Liver (tissue), 8 donors: ENCODE measurements at regions not wholly inside any gene's neighbourhood (a gene's known extent, or its start where the extent isn't known, plus 50 kb on each side); places are given as distances from the start of the nearest gene placed in this dataset.
A peak's percentile ranks its signal among the peaks of the same experiment; 100 is the strongest.

Experiments used
- DNase-seq: peaks from one replicate; pipeline ENCODE4 v3.0.0-alpha.2; 2017; ENCODE audit warnings: low spot score
- H3K27ac ChIP-seq, 2 donors: one replicate each; pipeline ENCODE4 v1.7.0; 2013; ENCODE audit warnings: inconsistent platforms in 2 of 2, low read length in 2 of 2, control low read depth in 1 of 2, low read depth in 1 of 2, mild to moderate bottlenecking in 1 of 2
- H3K27me3 ChIP-seq, 4 donors: one replicate each; pipeline versions ENCODE4 v1.6.1 to v1.7.0; 2013; ENCODE audit warnings: low read length in 3 of 4, inconsistent platforms in 1 of 4, mild to moderate bottlenecking in 1 of 4, moderate library complexity in 1 of 4; ENCODE audit not compliant: control insufficient read depth in 4 of 4, insufficient read depth in 4 of 4
- H3K36me3 ChIP-seq, 4 donors: one replicate each; pipeline versions ENCODE4 v1.6.1 to v1.7.0; 2013; ENCODE audit warnings: low read length in 3 of 4, mild to moderate bottlenecking in 3 of 4, low read depth in 1 of 4, moderate library complexity in 1 of 4; ENCODE audit not compliant: control insufficient read depth in 4 of 4, insufficient read depth in 3 of 4
- H3K4me1 ChIP-seq, 4 donors: one replicate each; pipeline versions ENCODE4 v1.6.1 to v1.7.0; 2013; ENCODE audit warnings: low read length in 3 of 4, mild to moderate bottlenecking in 3 of 4, moderate library complexity in 1 of 4; ENCODE audit not compliant: control insufficient read depth in 4 of 4, insufficient read depth in 4 of 4
- H3K4me3 ChIP-seq, 3 donors: one replicate each; pipeline versions ENCODE4 v1.6.1 to v1.7.0; 2013; ENCODE audit warnings: low read length in 3 of 3, control low read depth in 1 of 3, low read depth in 1 of 3, mild to moderate bottlenecking in 1 of 3
- H3K9ac ChIP-seq, 2 donors: one replicate each; pipeline ENCODE4 v1.7.0; 2013; ENCODE audit warnings: low read length in 2 of 2, mild to moderate bottlenecking in 2 of 2, moderate library complexity in 2 of 2, control low read depth in 1 of 2, low read depth in 1 of 2
- H3K9me3 ChIP-seq, 4 donors: one replicate each; pipeline versions ENCODE4 v1.6.1 to v1.7.0; 2013; ENCODE audit warnings: low read length in 3 of 4; ENCODE audit not compliant: control insufficient read depth in 4 of 4
- CTCF ChIP-seq: fragments of 150-350 bp; IDR thresholded peaks from 2 replicates; pipeline ENCODE4 v1.5.1; 2017; ENCODE audit warnings: improper control_type of control experiment, low read depth, low read length; ENCODE audit not compliant: missing input control
- EGR1 ChIP-seq, 2 donors: IDR thresholded peaks; 2 replicates each; pipeline ENCODE4 v1.6.1; 2016 to 2018; ENCODE audit warnings: antibody characterized with exemption in 2 of 2, low read depth in 2 of 2
- FOXA1 ChIP-seq: IDR thresholded peaks from 2 replicates; pipeline ENCODE4 v1.6.1; 2016; ENCODE audit warnings: antibody characterized with exemption
- FOXA2 ChIP-seq: IDR thresholded peaks from 2 replicates; pipeline ENCODE4 v1.6.1; 2016; ENCODE audit warnings: antibody characterized with exemption
- GABPA ChIP-seq, 2 donors: IDR thresholded peaks in 1 of 2; conservative IDR thresholded peaks in 1 of 2; 2 replicates each; pipeline ENCODE4 v1.6.1; 2016; ENCODE audit warnings: antibody characterized with exemption in 2 of 2, mild to moderate bottlenecking in 1 of 2, moderate library complexity in 1 of 2
- HNF4A ChIP-seq, 2 donors: conservative IDR thresholded peaks; 2 replicates each; pipeline ENCODE4 v1.6.1; 2016; ENCODE audit warnings: antibody characterized with exemption in 2 of 2, mild to moderate bottlenecking in 2 of 2
- HNF4G ChIP-seq: IDR thresholded peaks from 2 replicates; pipeline ENCODE4 v1.6.1; 2016; ENCODE audit warnings: antibody characterized with exemption
- JUND ChIP-seq, 2 donors: IDR thresholded peaks; 2 replicates each; pipeline ENCODE4 v1.6.1; 2016; ENCODE audit warnings: antibody characterized with exemption in 2 of 2
- NR2F2 ChIP-seq: IDR thresholded peaks from 2 replicates; pipeline ENCODE4 v1.6.1; 2016; ENCODE audit warnings: antibody characterized with exemption
- RAD21 ChIP-seq, 2 donors: IDR thresholded peaks; 2 replicates each; pipeline ENCODE4 v1.6.1; 2016; ENCODE audit warnings: antibody characterized with exemption in 2 of 2, mild to moderate bottlenecking in 2 of 2
- RXRA ChIP-seq, 2 donors: IDR thresholded peaks; 2 replicates each; pipeline ENCODE4 v1.6.1; 2017 to 2018; ENCODE audit warnings: antibody characterized with exemption in 2 of 2, mild to moderate bottlenecking in 1 of 2
- SP1 ChIP-seq: IDR thresholded peaks from 2 replicates; pipeline ENCODE4 v1.6.1; 2018; ENCODE audit warnings: antibody characterized with exemption, mild to moderate bottlenecking
- TAF1 ChIP-seq: conservative IDR thresholded peaks from 2 replicates; pipeline ENCODE4 v1.6.1; 2016; ENCODE audit warnings: antibody characterized with exemption, mild to moderate bottlenecking
- YY1 ChIP-seq: IDR thresholded peaks from 2 replicates; pipeline ENCODE4 v1.6.1; 2016; ENCODE audit warnings: antibody characterized with exemption, mild to moderate bottlenecking
- WGBS: extraction: QIAGEN DNeasy Blood & Tissue Kit; methylation state at CpG from one replicate; pipeline ENCODE4 v1.1.7; 2013; 5-methylcytosine and 5-hydroxymethylcytosine counted together
- TF ChIP-seq, protein P1 (sequence below): IDR thresholded peaks from 2 replicates; pipeline ENCODE4 v1.6.1; 2016; ENCODE audit warnings: antibody characterized with exemption
- TF ChIP-seq, protein P2 (sequence below): IDR thresholded peaks from 2 replicates; pipeline ENCODE4 v1.6.1; 2016; ENCODE audit warnings: antibody characterized with exemption
- TF ChIP-seq, protein P3 (sequence below): IDR thresholded peaks from 2 replicates; pipeline ENCODE4 v1.6.1; 2016; ENCODE audit warnings: antibody characterized with exemption, mild to moderate bottlenecking
- TF ChIP-seq, protein P4 (sequence below): IDR thresholded peaks from 2 replicates; pipeline ENCODE4 v1.6.1; 2016; ENCODE audit warnings: antibody characterized with exemption
- donor health status: healthy.
- donor health status: healthy.
- donor health status: healthy.
- donor health status: healthy.
- donor health status: healthy.

GRCh38 chr18:45282101-45282812 lies 333.0 kb upstream of the SLC14A2 start:
- DNase-seq: no peak
- Histone ChIP-seq H3K27me3 (no peaks in the 10 kb centered on the region), H3K4me1 (peaks cover 0 to under 1% (median under 1%) of the 10 kb centered on the region in 4 donors), H3K4me3 (no peak overlapping the region), H3K36me3 (no peaks in the 10 kb centered on the region), H3K9me3 (no peaks in the 10 kb centered on the region), H3K9ac (no peak overlapping the region), H3K27ac (no peak overlapping the region)
- 88% methylated on average over 5 of the region's 5 CpGs for WGBS
- TF ChIP-seq RAD21 (IDR thresholded peaks at IDR 0.05): peak in 1 of 2 donors; percentile 48
- TF ChIP-seq HNF4G: no peak

GRCh38 chr18:45284174-45284573 lies 331.1 kb upstream of the SLC14A2 start:
- Histone ChIP-seq H3K9ac (no peak overlapping the region), H3K4me1 (peaks cover 0 to 6% (median 2%) of the 10 kb centered on the region in 4 donors), H3K27me3 (no peaks in the 10 kb centered on the region), H3K4me3 (no peak overlapping the region), H3K36me3 (no peaks in the 10 kb centered on the region), H3K27ac (no peak overlapping the region), H3K9me3 (no peaks in the 10 kb centered on the region)
- TF ChIP-seq TAF1 (no peak), EGR1 (IDR thresholded peaks at IDR 0.05; ENCODE audit: low read depth in 2 of 2) (no peak), RAD21 (IDR thresholded peaks at IDR 0.05) (no peak), HNF4G (no peak), JUND (IDR thresholded peaks at IDR 0.05) (no peak), YY1 (no peak), NR2F2 (no peak), GABPA (IDR thresholded peaks at IDR 0.05 in 1 of 2, conservative IDR thresholded peaks at IDR 0.05 in 1 of 2) (no peak), HNF4A (conservative IDR thresholded peaks at IDR 0.05) (no peak), FOXA1 (no peak), CTCF (no peak), FOXA2 (no peak), RXRA (IDR thresholded peaks at IDR 0.05) (no peak), SP1 (no peak)
- TF ChIP-seq, protein P1, sequence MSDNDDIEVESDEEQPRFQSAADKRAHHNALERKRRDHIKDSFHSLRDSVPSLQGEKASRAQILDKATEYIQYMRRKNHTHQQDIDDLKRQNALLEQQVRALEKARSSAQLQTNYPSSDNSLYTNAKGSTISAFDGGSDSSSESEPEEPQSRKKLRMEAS: no peak
- TF ChIP-seq, protein P2, sequence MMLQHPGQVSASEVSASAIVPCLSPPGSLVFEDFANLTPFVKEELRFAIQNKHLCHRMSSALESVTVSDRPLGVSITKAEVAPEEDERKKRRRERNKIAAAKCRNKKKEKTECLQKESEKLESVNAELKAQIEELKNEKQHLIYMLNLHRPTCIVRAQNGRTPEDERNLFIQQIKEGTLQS: no peak
- TF ChIP-seq, protein P3, sequence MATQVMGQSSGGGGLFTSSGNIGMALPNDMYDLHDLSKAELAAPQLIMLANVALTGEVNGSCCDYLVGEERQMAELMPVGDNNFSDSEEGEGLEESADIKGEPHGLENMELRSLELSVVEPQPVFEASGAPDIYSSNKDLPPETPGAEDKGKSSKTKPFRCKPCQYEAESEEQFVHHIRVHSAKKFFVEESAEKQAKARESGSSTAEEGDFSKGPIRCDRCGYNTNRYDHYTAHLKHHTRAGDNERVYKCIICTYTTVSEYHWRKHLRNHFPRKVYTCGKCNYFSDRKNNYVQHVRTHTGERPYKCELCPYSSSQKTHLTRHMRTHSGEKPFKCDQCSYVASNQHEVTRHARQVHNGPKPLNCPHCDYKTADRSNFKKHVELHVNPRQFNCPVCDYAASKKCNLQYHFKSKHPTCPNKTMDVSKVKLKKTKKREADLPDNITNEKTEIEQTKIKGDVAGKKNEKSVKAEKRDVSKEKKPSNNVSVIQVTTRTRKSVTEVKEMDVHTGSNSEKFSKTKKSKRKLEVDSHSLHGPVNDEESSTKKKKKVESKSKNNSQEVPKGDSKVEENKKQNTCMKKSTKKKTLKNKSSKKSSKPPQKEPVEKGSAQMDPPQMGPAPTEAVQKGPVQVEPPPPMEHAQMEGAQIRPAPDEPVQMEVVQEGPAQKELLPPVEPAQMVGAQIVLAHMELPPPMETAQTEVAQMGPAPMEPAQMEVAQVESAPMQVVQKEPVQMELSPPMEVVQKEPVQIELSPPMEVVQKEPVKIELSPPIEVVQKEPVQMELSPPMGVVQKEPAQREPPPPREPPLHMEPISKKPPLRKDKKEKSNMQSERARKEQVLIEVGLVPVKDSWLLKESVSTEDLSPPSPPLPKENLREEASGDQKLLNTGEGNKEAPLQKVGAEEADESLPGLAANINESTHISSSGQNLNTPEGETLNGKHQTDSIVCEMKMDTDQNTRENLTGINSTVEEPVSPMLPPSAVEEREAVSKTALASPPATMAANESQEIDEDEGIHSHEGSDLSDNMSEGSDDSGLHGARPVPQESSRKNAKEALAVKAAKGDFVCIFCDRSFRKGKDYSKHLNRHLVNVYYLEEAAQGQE: no peak
- TF ChIP-seq, protein P4, sequence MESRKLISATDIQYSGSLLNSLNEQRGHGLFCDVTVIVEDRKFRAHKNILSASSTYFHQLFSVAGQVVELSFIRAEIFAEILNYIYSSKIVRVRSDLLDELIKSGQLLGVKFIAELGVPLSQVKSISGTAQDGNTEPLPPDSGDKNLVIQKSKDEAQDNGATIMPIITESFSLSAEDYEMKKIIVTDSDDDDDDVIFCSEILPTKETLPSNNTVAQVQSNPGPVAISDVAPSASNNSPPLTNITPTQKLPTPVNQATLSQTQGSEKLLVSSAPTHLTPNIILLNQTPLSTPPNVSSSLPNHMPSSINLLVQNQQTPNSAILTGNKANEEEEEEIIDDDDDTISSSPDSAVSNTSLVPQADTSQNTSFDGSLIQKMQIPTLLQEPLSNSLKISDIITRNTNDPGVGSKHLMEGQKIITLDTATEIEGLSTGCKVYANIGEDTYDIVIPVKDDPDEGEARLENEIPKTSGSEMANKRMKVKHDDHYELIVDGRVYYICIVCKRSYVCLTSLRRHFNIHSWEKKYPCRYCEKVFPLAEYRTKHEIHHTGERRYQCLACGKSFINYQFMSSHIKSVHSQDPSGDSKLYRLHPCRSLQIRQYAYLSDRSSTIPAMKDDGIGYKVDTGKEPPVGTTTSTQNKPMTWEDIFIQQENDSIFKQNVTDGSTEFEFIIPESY: no peak
- WGBS: 94% methylated on average over 2 of the region's 2 CpGs
- no peak for DNase-seq
